NB4 (cell line): ENCODE measurements at regions not wholly inside any gene's neighbourhood (a gene's known extent, or its start where the extent isn't known, plus 50 kb on each side); places are given as distances from the start of the nearest gene placed in this dataset.
A peak's percentile ranks its signal among the peaks of the same experiment; 100 is the strongest.

Source experiments
- DNase-seq: peaks from one replicate; pipeline ENCODE4 v3.0.0; 2010; ENCODE audit warnings: low read depth
- H3K4me3 ChIP-seq: one replicate; pipeline ENCODE4 v1.5.1; 2011; ENCODE audit warnings: mild to moderate bottlenecking, low read depth, low read length, moderate library complexity
- CTCF ChIP-seq: IDR thresholded peaks from one replicate; pipeline ENCODE4 v1.5.1; 2012; ENCODE audit warnings: low read depth, low read length
- MYC ChIP-seq: IDR thresholded peaks from 2 replicates; pipeline ENCODE4 v1.6.1; 2011; ENCODE audit warnings: low read depth, low read length
- POLR2A ChIP-seq: IDR thresholded peaks from 2 replicates; pipeline ENCODE4 v1.6.1; 2011; ENCODE audit warnings: mild to moderate bottlenecking; ENCODE audit not compliant: insufficient read length; ENCODE audit errors: extremely low read depth
- TF ChIP-seq, protein P1 (sequence below): IDR thresholded peaks from 2 replicates; pipeline ENCODE4 v1.6.1; 2011; ENCODE audit warnings: low read depth, low read length

GRCh38 chr2:198296665-198297308 lies 492.4 kb downstream of the PLCL1 start:
- peak; percentile 78 for DNase-seq
- TF ChIP-seq, protein P1, sequence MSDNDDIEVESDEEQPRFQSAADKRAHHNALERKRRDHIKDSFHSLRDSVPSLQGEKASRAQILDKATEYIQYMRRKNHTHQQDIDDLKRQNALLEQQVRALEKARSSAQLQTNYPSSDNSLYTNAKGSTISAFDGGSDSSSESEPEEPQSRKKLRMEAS = no peak; the same call in 1 of the 2 replicates
- TF ChIP-seq CTCF (peak; percentile 65), POLR2A (no peak)
- H3K4me3 ChIP-seq = no peak overlapping the region

GRCh38 chr2:198293281-198293680 lies 488.9 kb downstream of the PLCL1 start:
- DNase-seq = no peak
- no peak overlapping the region for H3K4me3 ChIP-seq
- TF ChIP-seq MYC = no peak

- no peak for DNase-seq
- TF ChIP-seq POLR2A = no peak
- TF ChIP-seq, protein P1 = no peak
- no peak for TF ChIP-seq MYC
- no peak for TF ChIP-seq CTCF
These were observed 485.4 kb downstream of the PLCL1 start for GRCh38 chr2:198289811-198290210.

DNA sequence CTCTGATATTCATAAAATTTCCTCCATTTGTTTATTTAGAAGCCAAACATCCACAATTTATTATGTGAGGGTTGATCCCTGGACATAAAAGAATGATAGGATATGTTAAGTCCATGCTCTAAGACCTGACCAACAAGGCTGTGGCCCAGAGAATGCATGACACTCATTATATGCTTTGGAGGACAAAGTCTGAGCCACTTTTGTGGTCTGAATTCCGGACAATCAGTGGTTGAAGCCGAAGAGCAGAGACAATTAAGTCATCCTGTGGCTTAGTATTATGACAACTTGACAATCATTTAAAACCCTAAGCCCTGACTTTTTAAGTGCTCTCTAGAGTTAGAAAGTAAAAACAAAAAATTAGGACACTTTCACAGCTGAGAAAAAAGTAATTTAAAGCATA lies 483.3 kb downstream of the PLCL1 start:
- DNase-seq = no peak
- no peak overlapping the region for H3K4me3 ChIP-seq
- no peak for TF ChIP-seq CTCF
- TF ChIP-seq, protein P1 = no peak
- no peak for TF ChIP-seq POLR2A
- TF ChIP-seq MYC = no peak

More at GRCh38 chr2:198289811-198290210, 485.4 kb downstream of the PLCL1 start:
- H3K4me3 ChIP-seq = no peak overlapping the region

- no peak for DNase-seq
- TF ChIP-seq POLR2A = no peak
- TF ChIP-seq, protein P1 = no peak
- no peak for TF ChIP-seq MYC
- TF ChIP-seq CTCF = no peak
- H3K4me3 ChIP-seq = no peak overlapping the region
These were observed 480.8 kb downstream of the PLCL1 start for GRCh38 chr2:198285216-198285615.

DNA sequence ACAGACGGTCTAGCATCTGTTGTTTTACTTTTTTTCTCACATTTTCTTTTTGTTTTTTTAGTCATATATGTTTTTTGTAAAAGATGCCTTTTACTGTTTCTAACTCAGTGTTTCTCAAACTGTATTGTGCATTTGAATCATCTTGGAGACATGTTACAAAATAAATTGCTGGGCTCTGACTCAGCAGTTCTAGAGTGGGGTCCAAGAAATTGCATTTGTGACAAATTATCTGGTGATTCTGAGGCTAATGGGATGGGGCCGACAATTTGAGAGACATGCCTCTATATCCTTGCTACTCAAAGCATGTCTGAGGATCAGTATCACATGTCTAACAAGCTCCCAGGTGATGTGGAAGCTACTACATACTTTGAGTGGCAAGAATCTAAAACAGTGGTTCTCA lies 478.8 kb downstream of the PLCL1 start:
- no peak for DNase-seq
- H3K4me3 ChIP-seq = no peak overlapping the region
- TF ChIP-seq MYC (no peak), POLR2A (no peak), CTCF (no peak)
- TF ChIP-seq, protein P1 = no peak
